GM18907 (cell line): ENCODE measurements at regions not wholly inside any gene's neighbourhood (a gene's known extent, or its start where the extent isn't known, plus 50 kb on each side); places are given as distances from the start of the nearest gene placed in this dataset.

Source experiments
- ATAC-seq: cut with Tn5 transposase; IDR thresholded peaks from one replicate; pipeline ENCODE4 v1.9.1; 2021; ENCODE audit warnings: mild to moderate bottlenecking, moderate library complexity; ENCODE audit not compliant: unreplicated experiment

DNA sequence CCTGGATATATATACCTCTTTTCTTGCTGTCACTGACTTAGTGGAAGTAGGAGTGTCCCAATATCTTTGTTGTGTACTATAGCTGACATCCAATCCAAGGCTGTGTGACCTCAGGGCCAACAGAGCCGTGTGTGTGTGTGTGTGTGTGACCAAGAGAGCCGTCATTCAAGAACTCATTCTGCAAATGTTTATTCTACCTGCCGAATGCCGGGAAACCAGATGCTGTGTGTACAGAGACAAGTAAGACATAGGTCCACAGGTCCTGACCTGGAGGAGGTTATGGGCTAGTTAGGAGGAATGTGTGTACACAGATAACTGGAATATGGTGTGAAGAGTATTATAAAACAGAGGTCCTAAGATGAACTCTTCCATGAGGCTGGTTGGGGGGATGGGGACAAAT lies 190.0 kb downstream of the DHX35 start:
- no peak for ATAC-seq

DNA sequence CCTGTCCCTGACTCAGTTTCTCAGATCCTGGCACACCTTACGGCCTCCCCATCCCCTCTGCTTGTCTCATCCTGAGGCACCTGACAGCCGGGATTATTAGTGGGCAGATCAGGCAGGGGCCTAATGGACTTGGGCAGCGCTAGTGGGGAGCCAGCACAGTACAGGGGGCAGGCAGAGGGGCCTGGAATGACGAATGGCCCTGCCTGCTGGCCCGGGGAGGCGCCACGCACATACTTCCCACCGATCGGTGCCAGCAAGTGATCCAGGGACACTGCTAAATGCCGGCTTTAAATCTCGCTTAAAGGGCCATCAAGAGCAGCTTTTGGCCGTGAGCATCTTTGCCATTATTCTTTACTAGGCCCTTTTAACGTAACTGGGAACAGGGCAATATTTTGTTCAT lies 188.4 kb downstream of the DHX35 start:
- ATAC-seq: no peak

DNA sequence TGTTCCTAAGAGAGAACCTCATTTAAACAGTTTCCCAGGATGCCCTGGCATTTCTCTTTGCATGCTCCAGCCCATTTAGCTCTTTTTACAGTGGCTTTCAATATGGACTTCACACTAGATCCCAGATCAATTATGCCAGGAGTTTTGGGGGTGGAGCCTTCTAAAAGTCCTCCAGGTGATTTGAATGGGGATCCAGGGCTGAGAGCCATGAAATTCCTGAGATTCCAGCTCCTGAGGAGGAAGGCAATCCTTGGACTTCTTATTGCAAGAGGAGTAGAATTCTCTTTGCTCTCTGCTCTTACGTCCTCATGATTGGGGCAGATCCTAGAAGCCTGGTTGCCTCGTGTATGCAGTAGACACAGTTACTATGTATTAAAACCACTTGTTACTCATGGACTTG lies 184.2 kb downstream of the DHX35 start:
- no peak for ATAC-seq

DNA sequence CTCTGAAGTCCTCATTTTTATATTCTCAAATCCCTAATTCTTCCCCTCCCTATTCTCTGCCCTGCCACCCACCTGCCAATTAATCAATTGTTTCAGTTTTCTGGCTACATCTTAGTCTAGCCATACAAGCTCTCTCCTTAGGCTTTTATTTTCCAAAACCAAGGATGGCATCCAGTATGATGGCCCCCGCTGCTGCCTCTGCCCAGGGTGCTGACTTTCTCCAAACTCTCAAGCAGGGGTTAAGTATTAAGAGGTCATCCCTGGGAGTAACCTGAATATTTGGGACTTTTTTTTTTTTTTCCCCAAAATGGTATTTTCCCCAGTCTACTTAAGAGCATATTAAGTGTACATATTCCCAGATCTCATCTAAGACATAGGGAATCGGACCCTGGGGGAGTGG lies 183.8 kb downstream of the DHX35 start:
- ATAC-seq: no peak

DNA sequence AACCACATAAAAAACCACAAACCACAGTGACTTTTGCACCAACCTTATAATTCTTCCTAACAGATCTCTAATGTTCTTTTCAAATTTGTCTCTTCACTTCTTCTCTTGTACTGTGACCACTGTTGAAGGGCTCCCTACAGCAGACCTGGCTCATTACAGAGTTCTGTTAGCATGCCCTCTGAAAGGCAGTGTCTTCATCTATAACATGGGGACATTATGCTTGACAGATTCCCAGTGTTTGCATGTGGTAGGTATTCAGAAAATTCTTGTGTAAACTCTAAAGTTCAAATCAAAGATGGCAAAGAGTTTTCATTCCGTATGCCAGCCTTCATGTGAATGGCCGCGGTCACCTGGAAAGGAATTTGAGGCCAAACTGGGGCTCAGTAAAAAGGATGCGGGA lies 182.6 kb downstream of the DHX35 start:
- no peak for ATAC-seq

DNA sequence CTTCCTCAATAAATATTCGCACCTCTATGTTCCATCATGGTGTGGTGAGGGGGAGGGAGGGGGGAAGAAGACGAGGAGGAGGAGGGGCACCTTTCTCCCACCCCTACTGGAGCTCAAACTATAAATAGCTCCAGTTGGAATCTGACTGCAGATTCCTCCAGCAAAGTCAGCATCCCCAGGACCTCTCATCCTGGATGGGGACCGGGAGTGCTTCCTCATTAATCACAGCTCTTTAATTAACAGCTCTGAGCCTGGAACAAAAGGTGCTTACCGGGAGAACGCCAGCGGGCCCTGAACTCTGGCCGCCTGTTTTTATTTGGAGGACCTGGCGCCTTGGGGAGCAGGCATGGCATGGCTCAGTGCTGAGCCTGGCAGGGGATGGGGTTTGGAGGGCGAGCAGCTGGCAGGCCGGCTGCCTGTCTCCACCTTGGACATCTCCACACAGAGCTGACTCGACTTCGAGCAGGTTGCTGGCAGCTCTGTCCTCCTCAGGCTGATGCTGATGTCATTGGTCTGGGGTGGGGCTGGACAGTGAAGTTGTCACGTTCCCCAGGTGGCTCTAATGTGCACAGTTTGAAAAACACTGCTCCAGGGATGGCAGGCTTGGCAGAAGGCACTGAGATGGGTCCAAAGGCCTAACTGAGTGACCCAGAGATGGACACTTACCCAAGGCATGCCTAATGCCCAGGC lies 180.4 kb downstream of the DHX35 start:
- no peak for ATAC-seq

DNA sequence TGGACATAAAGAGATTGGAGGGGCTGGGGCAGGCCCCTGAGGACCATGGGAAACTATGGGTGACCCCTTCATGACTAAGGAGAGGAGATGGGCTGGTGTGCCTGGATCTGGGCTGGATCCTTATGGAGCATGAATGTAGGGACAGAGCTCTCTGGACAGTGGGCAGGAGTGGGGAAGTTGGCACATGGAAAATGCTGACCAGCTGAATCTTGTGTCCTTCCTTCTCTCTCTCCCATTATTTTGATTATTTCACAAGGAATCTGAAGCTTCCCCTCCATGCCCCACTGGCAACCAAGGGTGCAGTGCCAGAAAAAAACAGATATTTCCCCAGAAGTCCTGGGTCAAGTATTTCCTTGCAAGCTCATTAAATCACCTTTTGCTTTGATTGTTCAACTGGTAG lies 175.2 kb downstream of the DHX35 start:
- ATAC-seq: no peak

DNA sequence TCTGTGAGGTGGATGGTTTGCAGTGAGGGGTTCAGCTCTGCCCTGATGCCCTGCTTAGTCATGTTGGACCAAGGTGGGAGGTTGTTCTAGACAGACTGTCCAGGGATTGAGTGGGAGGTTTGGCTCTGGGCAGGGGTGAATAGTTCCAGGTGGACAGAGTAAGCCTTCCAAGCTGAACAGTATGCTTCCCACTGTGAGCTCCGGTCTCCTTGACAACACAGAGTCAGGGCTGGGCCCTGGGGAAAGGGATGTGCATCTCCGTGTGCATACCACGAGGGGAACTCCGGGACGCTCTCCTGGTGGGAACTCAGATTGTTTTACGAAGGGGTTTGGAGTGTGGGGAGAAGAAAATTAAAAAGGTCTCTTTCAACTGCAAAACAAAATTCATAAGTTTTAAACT lies 174.7 kb downstream of the DHX35 start:
- ATAC-seq: no peak

DNA sequence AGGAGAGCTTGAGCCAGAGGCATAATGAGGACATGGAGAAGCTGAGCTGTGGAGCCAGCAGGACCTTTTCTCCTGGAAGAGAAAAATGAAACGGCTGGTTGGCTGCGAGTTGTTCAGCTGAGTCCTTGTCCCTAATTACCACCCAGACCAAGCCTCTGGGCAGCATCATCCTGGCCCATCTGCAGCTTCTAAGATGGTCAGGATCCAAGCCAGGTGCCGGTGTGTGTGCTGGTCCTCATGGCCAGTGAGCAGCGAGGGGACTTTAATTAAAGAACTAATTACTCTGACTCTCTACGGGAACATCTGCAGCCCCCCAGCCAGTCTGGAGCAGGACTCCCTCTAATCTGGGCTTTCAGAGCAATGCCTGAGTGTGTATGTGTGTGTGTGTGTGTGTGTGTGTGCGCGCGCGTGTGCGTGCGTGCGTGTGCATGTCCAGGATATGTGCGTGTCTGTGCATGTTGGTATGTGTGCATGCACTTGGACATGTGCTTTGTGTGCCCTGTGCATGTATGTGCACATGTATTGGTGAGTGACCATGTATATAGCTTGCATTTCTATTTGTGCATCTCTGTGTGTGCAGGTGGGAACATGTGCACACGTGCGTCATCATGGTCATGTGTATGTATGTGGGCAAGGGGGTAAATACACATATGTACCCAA lies 173.9 kb downstream of the DHX35 start:
- no peak for ATAC-seq

DNA sequence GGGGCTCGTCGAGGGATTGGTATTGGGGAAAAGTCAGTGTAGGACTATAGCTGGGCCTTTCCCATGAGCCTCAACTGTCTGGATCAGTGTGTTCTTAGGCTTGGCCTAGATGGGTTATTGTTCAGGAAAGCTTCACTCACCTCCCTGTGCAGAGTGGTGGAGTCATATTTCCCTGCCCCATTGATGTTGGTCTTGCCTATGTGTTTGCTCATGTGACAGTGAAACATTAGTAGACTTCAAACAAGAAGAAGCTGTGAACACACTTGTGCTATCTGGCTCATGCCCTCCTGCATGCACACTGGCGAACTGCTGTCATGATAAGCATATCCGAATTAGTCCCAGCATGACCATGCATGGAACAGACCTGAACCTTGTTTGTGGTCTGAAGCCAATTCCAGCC lies 171.1 kb downstream of the DHX35 start:
- ATAC-seq: no peak

DNA sequence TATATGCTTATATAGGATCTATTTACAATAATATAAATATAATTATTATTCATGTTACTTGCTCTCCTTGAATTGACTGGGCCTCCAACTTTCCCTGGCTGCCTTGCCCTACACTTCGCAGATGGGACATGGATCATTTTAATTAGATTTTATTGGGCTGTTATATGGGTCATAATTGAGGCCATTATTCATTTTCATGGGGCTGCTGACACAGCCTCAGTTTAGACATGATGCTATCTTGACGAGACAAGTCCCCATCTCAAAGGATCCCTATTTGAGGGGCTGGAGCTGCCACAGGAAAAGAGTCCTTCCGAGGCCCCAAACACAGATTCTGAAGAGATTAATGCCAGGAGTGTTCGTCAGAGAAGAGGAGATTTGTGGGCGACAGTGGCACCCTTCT lies 170.4 kb downstream of the DHX35 start:
- no peak for ATAC-seq

DNA sequence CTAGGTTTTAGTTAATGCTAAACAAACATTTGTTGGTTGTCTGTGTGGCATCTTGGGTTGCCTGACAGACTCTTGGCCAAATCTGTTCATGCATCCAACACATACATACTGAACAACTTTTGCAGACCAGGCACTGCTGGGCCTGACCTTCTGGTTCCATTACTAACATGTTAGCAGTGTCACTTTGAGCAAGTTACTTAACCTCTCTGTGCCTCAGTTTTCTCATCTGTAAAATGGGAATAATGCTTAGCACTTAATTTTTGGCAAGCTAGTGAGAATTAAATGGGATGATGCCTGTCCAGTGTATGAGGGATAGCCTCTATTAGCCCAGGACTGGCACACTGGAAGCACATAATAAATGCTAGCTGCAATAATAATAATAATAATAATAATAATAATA lies 169.9 kb downstream of the DHX35 start:
- no peak for ATAC-seq

DNA sequence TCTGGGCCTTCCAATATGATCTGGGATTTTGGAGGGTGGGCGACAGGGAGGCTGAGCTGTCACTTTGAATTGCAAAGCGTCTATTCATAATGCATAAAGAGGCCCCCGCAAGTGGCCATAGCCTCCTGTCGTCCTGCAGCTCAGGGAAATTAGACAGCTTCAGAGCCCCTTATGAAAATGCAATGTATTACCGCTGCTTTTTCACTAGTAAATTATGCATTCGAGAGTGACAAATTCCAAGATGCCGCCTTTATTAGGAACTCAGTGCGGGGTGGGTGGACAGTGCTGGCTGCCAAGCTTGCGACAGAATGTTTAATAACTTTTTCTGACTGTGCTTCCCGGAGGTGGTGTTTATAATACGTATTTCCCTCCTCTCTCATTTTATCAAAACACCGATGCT lies 168.5 kb downstream of the DHX35 start:
- no peak for ATAC-seq

DNA sequence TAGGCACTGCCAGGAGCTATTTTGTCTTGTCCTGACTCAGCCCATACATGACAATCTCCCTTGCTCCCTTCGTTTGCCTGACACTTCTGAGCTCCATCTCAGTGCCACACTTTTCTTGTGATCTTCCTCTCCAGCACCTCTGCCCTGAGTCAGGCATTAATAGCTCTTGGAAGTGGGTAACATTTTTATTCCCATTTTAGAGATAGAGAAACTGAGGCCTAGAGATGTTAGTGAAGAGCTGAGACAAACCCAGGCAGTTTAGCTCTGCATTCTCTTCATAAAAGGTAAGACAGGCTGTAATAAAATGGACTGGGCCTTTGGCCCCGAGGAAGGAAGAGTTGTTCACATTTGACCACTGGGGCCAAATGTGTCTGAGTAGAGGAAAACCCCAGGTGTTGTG lies 167.4 kb downstream of the DHX35 start:
- no peak for ATAC-seq

DNA sequence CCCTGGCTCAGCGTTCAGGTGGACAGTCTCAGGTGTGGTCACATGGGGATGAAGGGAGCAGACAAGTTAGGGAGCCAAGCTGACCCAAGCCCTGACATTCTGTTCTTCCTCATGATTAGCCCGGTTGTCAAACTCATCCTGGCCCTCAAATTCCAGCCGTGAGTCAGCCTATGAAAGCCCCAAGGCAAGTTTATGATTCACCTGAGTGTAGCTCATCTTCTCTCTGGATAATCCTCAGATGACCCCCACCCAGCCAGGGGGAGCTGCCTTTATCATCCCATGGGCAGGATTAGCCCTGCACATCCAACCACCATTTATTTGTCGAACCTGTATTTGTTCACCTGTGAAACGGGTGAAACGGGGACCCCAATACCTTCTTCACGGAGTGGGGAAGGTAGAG lies 161.9 kb downstream of the DHX35 start:
- no peak for ATAC-seq

DNA sequence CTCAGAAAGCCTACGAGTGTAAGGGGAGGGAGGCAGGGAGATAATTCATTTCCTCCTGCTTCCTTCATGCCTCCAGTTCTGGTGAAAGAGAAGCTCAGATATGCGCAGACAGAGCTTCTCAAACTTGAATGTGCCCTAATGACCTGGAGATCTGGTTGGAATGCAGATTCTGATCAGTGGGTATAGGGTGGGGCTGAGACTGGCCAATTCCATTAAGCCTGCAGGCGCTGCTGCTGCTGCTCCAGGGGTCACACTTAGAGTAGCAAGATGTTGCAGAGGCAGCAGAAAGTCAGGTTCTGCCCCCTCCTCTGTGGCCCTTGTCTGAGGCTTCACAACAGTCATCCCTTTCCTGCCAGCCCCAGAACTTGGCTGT lies 161.0 kb downstream of the DHX35 start:
- no peak for ATAC-seq

DNA sequence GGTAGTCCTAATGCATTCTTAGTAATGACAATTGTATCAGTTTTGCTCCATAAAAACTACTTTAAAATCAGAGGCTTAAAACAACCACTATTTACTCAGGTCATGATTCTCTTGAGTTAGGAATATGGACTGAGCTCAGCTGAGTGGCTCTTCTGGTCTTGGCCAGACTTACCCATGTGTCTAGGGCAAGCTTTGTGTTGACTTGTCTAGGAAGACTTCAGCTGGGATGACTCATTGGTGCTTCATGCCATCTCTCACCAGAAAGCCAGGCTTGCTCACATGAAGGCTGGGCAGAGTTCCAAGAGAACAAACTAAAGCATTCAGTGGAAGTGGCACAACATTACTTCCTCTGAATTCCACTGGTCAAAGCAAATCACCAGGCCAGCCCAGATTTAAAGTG lies 155.3 kb downstream of the DHX35 start:
- ATAC-seq: no peak

DNA sequence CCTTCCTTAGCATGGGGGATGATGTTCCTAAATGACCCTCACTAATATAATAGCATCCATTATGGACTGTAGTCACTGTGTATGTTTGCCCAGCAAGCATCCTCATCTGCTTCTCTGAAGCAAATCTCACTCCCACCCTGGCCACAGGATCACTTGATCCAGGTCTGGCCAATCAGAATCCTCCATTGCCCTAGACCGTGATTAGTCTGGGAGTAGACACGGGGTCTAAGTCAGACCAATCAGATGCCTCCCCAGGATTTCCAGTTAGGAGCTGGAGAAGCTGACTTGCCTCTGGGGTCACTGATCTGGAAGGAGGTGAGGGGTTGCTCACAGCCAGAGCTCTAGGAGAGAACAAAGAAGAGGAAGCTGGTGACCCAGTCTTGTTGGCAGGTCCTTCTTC lies 153.9 kb downstream of the DHX35 start:
- ATAC-seq: no peak

DNA sequence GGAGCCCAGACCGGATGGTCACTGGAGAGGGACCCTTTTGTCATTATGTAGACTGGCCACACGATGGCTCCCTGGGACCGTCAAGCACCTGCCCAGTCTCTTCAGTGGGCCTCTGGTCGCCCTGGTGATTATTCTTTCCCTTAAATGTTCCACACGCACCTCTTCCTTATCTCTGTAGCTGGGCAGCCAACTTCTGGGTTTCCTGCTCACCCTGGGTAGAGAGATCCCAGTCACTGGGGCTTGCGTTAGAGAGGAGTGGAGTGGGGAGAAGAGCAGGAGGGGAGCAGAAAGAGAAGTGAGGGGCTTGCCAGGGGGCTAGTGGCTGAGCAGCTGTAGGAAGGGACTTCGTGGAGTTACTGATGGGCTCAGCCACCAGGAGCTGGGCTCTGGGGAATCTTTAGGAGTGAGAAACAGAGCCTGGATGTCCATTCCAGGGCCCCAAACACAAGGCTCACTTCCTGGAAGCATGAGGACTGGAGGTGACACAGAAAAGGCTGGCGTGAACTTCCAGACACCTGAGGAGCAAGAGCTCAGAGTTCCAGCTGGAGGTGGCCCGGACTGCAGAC lies 150.1 kb downstream of the DHX35 start:
- no peak for ATAC-seq

DNA sequence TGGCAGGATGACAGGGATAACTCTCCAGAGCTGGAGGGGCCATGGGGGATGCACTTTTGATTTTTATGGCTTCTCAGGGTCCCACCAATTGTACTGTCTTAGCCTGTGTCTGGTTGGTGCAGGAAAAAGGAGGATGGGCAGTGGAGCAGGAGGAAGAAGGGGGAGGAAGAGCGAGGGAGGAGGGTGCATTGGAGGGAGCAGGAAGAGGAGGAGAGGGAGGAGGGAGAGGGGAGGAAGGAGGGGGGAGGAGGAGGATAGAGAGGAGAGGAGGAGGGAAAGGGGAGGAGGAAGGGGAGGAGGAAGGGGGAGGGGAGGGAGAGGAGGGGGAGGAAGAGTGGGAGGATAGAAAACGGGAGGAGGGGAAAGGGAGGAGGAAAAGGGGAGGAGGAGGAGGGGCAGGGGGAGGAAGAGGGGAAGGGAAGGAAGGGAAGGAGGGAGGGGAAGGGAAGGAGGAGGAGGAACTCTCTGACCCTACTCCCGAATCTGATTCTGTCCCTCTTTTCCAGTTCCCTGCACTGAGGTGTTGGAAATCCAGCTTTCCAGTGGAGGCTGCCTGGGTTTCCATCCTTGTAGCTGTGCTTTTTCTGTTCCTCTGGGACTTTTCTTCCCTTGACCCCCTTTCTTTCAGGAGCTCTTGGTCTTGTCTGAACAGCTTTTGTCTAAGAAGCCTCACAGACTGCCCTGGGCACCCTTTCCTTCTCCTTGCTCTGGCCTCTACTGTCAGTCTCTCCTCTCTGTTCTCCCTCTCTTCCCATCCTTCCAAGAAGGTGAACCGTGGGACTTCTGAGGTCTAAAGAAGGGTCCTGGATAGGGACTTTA lies 149.4 kb downstream of the DHX35 start:
- ATAC-seq: no peak

DNA sequence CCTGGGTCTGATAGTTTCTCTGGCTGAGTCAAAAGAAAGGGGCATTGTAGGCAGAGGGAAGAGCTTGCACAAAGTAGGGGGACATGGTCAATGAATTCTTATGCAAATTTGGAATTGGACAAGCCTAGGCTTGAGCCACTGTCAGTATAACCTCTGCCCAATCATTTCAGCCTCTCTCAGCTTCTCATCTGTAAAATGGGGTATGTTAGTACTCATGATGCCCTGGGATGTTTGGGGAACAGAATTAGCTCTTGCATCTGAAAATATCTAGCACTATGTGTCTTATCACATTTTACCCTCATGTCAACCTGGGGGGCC lies 148.6 kb downstream of the DHX35 start:
- no peak for ATAC-seq
